ENCODE measurements at regions not wholly inside any gene's neighbourhood (a gene's known extent, or its start where the extent isn't known, plus 50 kb on each side); places are given as distances from the start of the nearest gene placed in this dataset.
"Not testable (repeated sequence)": the region's sequence is repeated elsewhere in the genome, so short reads cannot be mapped to it uniquely, and the experiment has no call there.

- not testable (repeated sequence) for TF ChIP-seq EZH2 (optimal IDR thresholded peaks at IDR 0.05; ENCODE audit: low read depth, low read length); CTCF (IDR thresholded peaks at IDR 0.05; ENCODE audit: low read length)
These were observed 260.5 kb upstream of the SLC8A1 start for GRCh38 chr2:40712197-40712894.

All from MM.1S (cell line).